SU-DHL-6 (cell line): ENCODE measurements at regions not wholly inside any gene's neighbourhood (a gene's known extent, or its start where the extent isn't known, plus 50 kb on each side); places are given as distances from the start of the nearest gene placed in this dataset.

Experiments
- H2AFZ ChIP-seq: fragments of 200-600 bp; sonication (generic); 2 replicates; pipeline ENCODE4 v1.6.1; 2014; ENCODE audit warnings: low read depth, mild to moderate bottlenecking, moderate library complexity, mixed read lengths, antibody characterized with exemption, low read length; ENCODE audit not compliant: severe bottlenecking
- H3F3A ChIP-seq: fragments of 200-600 bp; shearing (Covaris generic); 2 replicates; pipeline ENCODE4 v1.6.0; 2016; ENCODE audit warnings: antibody characterized with exemption, mild to moderate bottlenecking; ENCODE audit not compliant: insufficient read depth
- H3K27ac ChIP-seq: fragments of 200-600 bp; sonication (generic); 2 replicates; pipeline ENCODE4 v1.5.1; 2016; ENCODE audit warnings: low read depth, mild to moderate bottlenecking, low read length, moderate library complexity, mixed read lengths
- H3K27me3 ChIP-seq: fragments of 200-600 bp; sonication (generic), shearing (Covaris generic); 2 replicates; pipeline ENCODE4 v1.6.0; 2014; ENCODE audit warnings: mild to moderate bottlenecking, low read length
- H3K36me3 ChIP-seq: fragments of 200-600 bp; sonication (generic); 2 replicates; pipeline ENCODE4 v1.6.1; 2014; ENCODE audit warnings: mild to moderate bottlenecking, low read length, mixed read lengths
- H3K4me2 ChIP-seq: fragments of 300-600, 200-600 bp; shearing (Covaris generic), sonication (generic); 2 replicates; pipeline ENCODE4 v1.6.0; 2014; ENCODE audit warnings: low read length, low read depth, mild to moderate bottlenecking; ENCODE audit not compliant: poor library complexity, severe bottlenecking
- H3K4me3 ChIP-seq: fragments of 200-600 bp; sonication (generic); 2 replicates; pipeline ENCODE4 v1.5.1; 2014; ENCODE audit warnings: antibody characterized with exemption, low read length, mild to moderate bottlenecking, mixed read lengths; ENCODE audit not compliant: insufficient read depth, poor library complexity, severe bottlenecking
- H3K79me2 ChIP-seq: fragments of 200-600 bp; sonication (generic); 2 replicates; pipeline ENCODE4 v1.6.1; 2014; ENCODE audit warnings: mild to moderate bottlenecking, low read length, moderate library complexity; ENCODE audit not compliant: insufficient read depth
- H3K9ac ChIP-seq: fragments of 200-600 bp; sonication (generic); 2 replicates; pipeline ENCODE4 v1.7.0; 2014; ENCODE audit warnings: mild to moderate bottlenecking, low read length
- H3K9me2 ChIP-seq: fragments of 200-600 bp; sonication (generic); replicated peaks from 2 replicates; pipeline ENCODE4 v1.6.1; 2014; ENCODE audit warnings: low read length; ENCODE audit not compliant: insufficient read depth
- H3K9me3 ChIP-seq: fragments of 200-600 bp; sonication (generic); 2 replicates; pipeline ENCODE4 v1.6.1; 2014; ENCODE audit warnings: low read length, mixed read lengths; ENCODE audit not compliant: insufficient read depth
- H4K20me1 ChIP-seq: fragments of 200-600 bp; sonication (generic); 2 replicates; pipeline ENCODE4 v1.6.1; 2014; ENCODE audit warnings: low read depth, mild to moderate bottlenecking, antibody characterized with exemption, low read length, moderate library complexity, mixed read lengths
- CTCF ChIP-seq: fragments of 200-600 bp; sonication (generic); IDR thresholded peaks from one replicate; pipeline ENCODE4 v1.5.1; 2017; ENCODE audit warnings: antibody characterized with exemption, mild to moderate bottlenecking, low read length, moderate library complexity; ENCODE audit not compliant: insufficient read depth, poor library complexity, severe bottlenecking
- EZH2phosphoT487 ChIP-seq: fragments of 200-600 bp; sonication (generic), shearing (Covaris generic); conservative IDR thresholded peaks from 2 replicates; pipeline ENCODE4 v1.6.1; 2018; ENCODE audit warnings: mild to moderate bottlenecking, antibody characterized with exemption, low read length, moderate library complexity, mixed read lengths

- Histone ChIP-seq H4K20me1 (no peaks in the 10 kb centered on the region), H3K27ac (no peak overlapping the region), H3K4me3 (no peak overlapping the region), H3K4me2 (no peak overlapping the region), H3K36me3 (no peaks in the 10 kb centered on the region), H2AFZ (no peak overlapping the region), H3K9ac (no peak overlapping the region), H3K9me3 (no peaks in the 10 kb centered on the region), H3K27me3 (no peaks in the 10 kb centered on the region), H3K9me2 (no peaks in the 10 kb centered on the region; the same call in 1 of the 2 replicates), H3K79me2 (no peaks in the 10 kb centered on the region), H3F3A (no peaks in the 10 kb centered on the region)
- TF ChIP-seq CTCF: no peak
- TF ChIP-seq EZH2phosphoT487: no peak
These were observed 241.4 kb upstream of the IL12B start for GRCh38 chr5:159571501-159572244.

GRCh38 chr5:159576902-159577301 lies 246.6 kb upstream of the IL12B start:
- no peak overlapping the region for H3K9ac ChIP-seq
- no peaks in the 10 kb centered on the region for H3F3A ChIP-seq
- TF ChIP-seq EZH2phosphoT487 (no peak), CTCF (no peak)
- no peak overlapping the region for H3K27ac ChIP-seq
- H3K9me3 ChIP-seq: no peaks in the 10 kb centered on the region
- H3K79me2 ChIP-seq: no peaks in the 10 kb centered on the region
- H3K27me3 ChIP-seq: no peaks in the 10 kb centered on the region
- H4K20me1 ChIP-seq: no peaks in the 10 kb centered on the region
- no peak overlapping the region for H2AFZ ChIP-seq
- no peak overlapping the region for H3K4me3 ChIP-seq
- no peaks in the 10 kb centered on the region; the same call in 1 of the 2 replicates for H3K9me2 ChIP-seq
- no peaks in the 10 kb centered on the region for H3K36me3 ChIP-seq
- H3K4me2 ChIP-seq: no peak overlapping the region

- H3F3A ChIP-seq: no peaks in the 10 kb centered on the region
- no peaks in the 10 kb centered on the region for H3K36me3 ChIP-seq
- H3K79me2 ChIP-seq: no peaks in the 10 kb centered on the region
- H3K27me3 ChIP-seq: no peaks in the 10 kb centered on the region
- no peak for TF ChIP-seq EZH2phosphoT487
- no peak for TF ChIP-seq CTCF
- H3K27ac ChIP-seq: no peak overlapping the region
- H3K4me3 ChIP-seq: no peak overlapping the region
- no peaks in the 10 kb centered on the region for H4K20me1 ChIP-seq
- no peaks in the 10 kb centered on the region for H3K9me3 ChIP-seq
- H3K4me2 ChIP-seq: no peak overlapping the region
- no peak overlapping the region for H3K9ac ChIP-seq
- H2AFZ ChIP-seq: no peak overlapping the region
- H3K9me2 ChIP-seq: no peaks in the 10 kb centered on the region
These were observed 251.4 kb upstream of the IL12B start for GRCh38 chr5:159581502-159582249.
